Esophagus muscularis mucosa (tissue), 4 donors: ENCODE measurements at regions not wholly inside any gene's neighbourhood (a gene's known extent, or its start where the extent isn't known, plus 50 kb on each side); places are given as distances from the start of the nearest gene placed in this dataset.

ENCODE experiments used
- EP300 ChIP-seq: sonication (generic); formaldehyde crosslinking; IDR thresholded peaks from one replicate; pipeline ENCODE4 v1.6.1; 2017; ENCODE audit warnings: antibody characterized with exemption
- POLR2A ChIP-seq: fragments of 450-650 bp; IDR thresholded peaks from one replicate; pipeline ENCODE4 v1.6.1; 2017; ENCODE audit warnings: antibody characterized with exemption, moderate library complexity, mild to moderate bottlenecking, low read depth
- TF ChIP-seq, protein P1 (sequence below), 3 experiments: fragments of 200-600 bp in 2 of 3; fragments of 450-650 bp in 1 of 3; sonication (generic) in 2 of 3; IDR thresholded peaks; one replicate each; pipeline ENCODE4 v1.5.1; 2017 to 2019; ENCODE audit warnings: antibody characterized with exemption in 3 of 3, mild to moderate bottlenecking in 2 of 3, moderate library complexity in 1 of 3

DNA sequence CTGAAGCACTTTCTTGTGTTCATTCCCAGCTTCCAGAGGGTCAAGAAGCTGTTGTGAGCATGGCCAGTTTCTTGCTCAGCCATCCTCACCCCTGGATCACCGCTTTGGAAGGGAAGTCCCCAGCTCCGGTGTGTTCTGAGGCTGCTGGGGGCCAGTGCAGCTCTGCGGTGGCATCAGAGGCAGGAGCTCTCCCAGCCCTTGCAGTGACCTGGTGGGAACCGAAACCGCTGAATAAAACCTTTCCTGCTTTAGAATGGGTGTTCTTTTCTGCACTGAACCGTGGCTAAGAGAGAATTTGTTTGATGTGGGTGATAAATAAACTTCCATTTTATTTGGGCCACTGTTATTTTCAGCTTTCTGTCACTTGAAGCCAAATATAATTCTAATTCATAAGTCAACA, 450.9 kb upstream of the VSTM2A start:
- TF ChIP-seq POLR2A, result no peak
- TF ChIP-seq EP300, result no peak
- TF ChIP-seq, protein P1, sequence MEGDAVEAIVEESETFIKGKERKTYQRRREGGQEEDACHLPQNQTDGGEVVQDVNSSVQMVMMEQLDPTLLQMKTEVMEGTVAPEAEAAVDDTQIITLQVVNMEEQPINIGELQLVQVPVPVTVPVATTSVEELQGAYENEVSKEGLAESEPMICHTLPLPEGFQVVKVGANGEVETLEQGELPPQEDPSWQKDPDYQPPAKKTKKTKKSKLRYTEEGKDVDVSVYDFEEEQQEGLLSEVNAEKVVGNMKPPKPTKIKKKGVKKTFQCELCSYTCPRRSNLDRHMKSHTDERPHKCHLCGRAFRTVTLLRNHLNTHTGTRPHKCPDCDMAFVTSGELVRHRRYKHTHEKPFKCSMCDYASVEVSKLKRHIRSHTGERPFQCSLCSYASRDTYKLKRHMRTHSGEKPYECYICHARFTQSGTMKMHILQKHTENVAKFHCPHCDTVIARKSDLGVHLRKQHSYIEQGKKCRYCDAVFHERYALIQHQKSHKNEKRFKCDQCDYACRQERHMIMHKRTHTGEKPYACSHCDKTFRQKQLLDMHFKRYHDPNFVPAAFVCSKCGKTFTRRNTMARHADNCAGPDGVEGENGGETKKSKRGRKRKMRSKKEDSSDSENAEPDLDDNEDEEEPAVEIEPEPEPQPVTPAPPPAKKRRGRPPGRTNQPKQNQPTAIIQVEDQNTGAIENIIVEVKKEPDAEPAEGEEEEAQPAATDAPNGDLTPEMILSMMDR (IDR thresholded peaks at IDR 0.05), result no peak
